ENCODE measurements at regions not wholly inside any gene's neighbourhood (a gene's known extent, or its start where the extent isn't known, plus 50 kb on each side); places are given as distances from the start of the nearest gene placed in this dataset.

DNA sequence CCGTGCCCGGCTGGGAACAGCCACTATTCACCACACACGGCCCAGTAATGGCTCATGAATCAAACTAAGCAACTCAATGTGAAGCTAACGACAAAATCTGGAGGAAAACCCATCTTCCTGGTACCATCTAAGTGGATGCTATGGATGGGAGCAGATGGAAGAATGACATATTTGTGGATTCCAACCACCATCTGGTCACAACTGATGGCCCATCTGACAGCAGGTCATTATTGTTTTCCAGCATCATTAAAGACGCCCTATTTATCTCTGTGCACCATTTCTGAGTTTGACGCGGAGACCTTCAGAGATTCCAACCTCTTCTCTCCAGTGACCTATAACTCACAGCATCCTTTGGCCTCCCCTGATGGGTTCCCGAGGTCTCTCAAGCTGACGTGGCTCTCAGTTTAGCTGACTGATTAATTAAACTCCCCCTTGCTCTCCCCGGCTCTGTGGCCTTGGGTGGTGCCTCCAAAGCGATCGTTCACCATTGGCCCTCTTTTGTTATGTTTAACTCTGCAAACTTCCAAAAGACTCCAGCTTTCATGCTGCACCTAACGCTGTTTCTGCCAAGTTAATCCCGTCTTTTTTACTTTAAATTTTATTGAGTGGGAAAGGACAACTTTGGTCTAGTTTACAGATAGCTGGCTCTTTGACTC lies 1514.4 kb downstream of the BRD1 start:
- ATAC-seq (no peak), FAIRE-seq (no peak), DNase-seq (ENCODE audit: low spot score) (no peak)
- H3K9ac ChIP-seq (ENCODE audit: insufficient read depth, low read depth, low read length): no peak overlapping the region
- TF ChIP-seq ZNF567 (CRISPR knock-in tag; IDR thresholded peaks at IDR 0.05; ENCODE audit: borderline replicate concordance): no peak
- no peak for TF ChIP-seq ZNF234 (CRISPR knock-in tag; conservative IDR thresholded peaks at IDR 0.05)
- no peak for TF ChIP-seq JARID2 (CRISPR knock-in tag; IDR thresholded peaks at IDR 0.05; ENCODE audit: insufficient replicate concordance)
- no peak for TF ChIP-seq RBFOX2 (IDR thresholded peaks at IDR 0.05; ENCODE audit: low read depth, low read length)
- TF ChIP-seq, protein P1, sequence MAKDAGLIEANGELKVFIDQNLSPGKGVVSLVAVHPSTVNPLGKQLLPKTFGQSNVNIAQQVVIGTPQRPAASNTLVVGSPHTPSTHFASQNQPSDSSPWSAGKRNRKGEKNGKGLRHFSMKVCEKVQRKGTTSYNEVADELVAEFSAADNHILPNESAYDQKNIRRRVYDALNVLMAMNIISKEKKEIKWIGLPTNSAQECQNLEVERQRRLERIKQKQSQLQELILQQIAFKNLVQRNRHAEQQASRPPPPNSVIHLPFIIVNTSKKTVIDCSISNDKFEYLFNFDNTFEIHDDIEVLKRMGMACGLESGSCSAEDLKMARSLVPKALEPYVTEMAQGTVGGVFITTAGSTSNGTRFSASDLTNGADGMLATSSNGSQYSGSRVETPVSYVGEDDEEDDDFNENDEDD (CRISPR knock-in tag; IDR thresholded peaks at IDR 0.05; ENCODE audit: borderline replicate concordance): no peak
- H3K4me2 ChIP-seq (ENCODE audit: low read depth, low read length): no peak overlapping the region
- no peaks in the 10 kb centered on the region for H3K79me2 ChIP-seq (ENCODE audit: insufficient read depth, low read length)
- no peak overlapping the region for H3K27ac ChIP-seq (ENCODE audit: extremely low read length, insufficient read depth, low read length)
- no TSS peak for BruUV-seq (replicated peaks)
- no peaks in the 10 kb centered on the region for H4K20me1 ChIP-seq (ENCODE audit: insufficient read depth, low read length)
- H2AFZ ChIP-seq (ENCODE audit: low read length): no peak overlapping the region
- in situ Hi-C loops (cut with HindIII; ENCODE audit: extremely low pct_ligation_motif_present, low pct_unique_long_range_greater_than_20kb) (no loop called here), intact Hi-C loops (cut with micrococcal nuclease; ENCODE audit: unreplicated experiment) (no loop called here)
- 46% methylated on average over 10 of the region's 14 CpGs for WGBS (ENCODE audit: low lambda C conversion rate)
- CTCF ChIA-PET (ENCODE audit: low intra/inter-chr PET ratio, low total read pairs): no interaction called here
- POLR2A ChIA-PET: no interaction called here
- peaks cover 18% of the 10 kb centered on the region; the same call in 1 of the 2 replicates for H3K9me3 ChIP-seq (ENCODE audit: low read length)
- H3K4me3 ChIP-seq (replicated peaks in 1 of 3; ENCODE audit: insufficient read depth in 1 of 3, low read depth in 2 of 3, low read length in 3 of 3): no peak overlapping the region
- no peaks in the 10 kb centered on the region for H3K36me3 ChIP-seq (replicated peaks in 1 of 2; ENCODE audit: control insufficient read depth in 1 of 2, insufficient read depth in 2 of 2, low read length in 2 of 2)
- H3K27me3 ChIP-seq (ENCODE audit: control insufficient read depth in 1 of 2, insufficient read depth in 2 of 2, low read length in 2 of 2): peaks cover 0 to 11% of the 10 kb centered on the region in 2 experiments; a peak in 2 of 5 replicates
- no peaks in the 10 kb centered on the region for H3K4me1 ChIP-seq (ENCODE audit: insufficient read depth, low read length)

DNA sequence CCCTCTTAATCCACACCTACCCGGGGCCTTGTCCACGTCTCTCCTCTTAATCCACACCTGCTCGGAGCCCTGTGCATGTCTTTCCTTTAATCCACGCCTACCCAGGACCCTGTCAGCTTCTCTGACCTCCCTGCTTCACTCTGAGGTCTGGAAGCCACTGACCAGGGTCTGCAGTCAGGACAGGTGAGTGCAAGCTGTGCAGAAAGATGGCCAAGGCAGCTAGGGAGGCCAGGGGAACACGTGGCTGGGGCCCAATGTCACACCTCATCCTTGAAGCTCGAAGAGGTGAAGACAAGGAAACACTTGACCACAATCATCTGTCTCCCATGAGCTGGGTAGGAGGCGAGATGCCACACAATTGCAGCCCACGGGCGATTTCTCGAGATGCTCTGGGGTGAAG lies 1516.9 kb downstream of the BRD1 start:
- BruUV-seq (replicated peaks): no TSS peak
- 2% methylated on average over 10 of the region's 10 CpGs for WGBS (ENCODE audit: low lambda C conversion rate)
- CTCF ChIA-PET (ENCODE audit: low intra/inter-chr PET ratio, low total read pairs): no interaction called here
- TF ChIP-seq, protein P2, sequence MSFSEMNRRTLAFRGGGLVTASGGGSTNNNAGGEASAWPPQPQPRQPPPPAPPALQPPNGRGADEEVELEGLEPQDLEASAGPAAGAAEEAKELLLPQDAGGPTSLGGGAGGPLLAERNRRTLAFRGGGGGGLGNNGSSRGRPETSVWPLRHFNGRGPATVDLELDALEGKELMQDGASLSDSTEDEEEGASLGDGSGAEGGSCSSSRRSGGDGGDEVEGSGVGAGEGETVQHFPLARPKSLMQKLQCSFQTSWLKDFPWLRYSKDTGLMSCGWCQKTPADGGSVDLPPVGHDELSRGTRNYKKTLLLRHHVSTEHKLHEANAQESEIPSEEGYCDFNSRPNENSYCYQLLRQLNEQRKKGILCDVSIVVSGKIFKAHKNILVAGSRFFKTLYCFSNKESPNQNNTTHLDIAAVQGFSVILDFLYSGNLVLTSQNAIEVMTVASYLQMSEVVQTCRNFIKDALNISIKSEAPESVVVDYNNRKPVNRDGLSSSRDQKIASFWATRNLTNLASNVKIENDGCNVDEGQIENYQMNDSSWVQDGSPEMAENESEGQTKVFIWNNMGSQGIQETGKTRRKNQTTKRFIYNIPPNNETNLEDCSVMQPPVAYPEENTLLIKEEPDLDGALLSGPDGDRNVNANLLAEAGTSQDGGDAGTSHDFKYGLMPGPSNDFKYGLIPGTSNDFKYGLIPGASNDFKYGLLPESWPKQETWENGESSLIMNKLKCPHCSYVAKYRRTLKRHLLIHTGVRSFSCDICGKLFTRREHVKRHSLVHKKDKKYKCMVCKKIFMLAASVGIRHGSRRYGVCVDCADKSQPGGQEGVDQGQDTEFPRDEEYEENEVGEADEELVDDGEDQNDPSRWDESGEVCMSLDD (CRISPR knock-in tag; IDR thresholded peaks at IDR 0.05; ENCODE audit: borderline replicate concordance): no peak
- no peak for TF ChIP-seq MED1 (CRISPR knock-in tag; IDR thresholded peaks at IDR 0.05)
- no peak for TF ChIP-seq YEATS4 (CRISPR knock-in tag; IDR thresholded peaks at IDR 0.05; ENCODE audit: borderline replicate concordance)
- TF ChIP-seq TSC22D2 (CRISPR knock-in tag; IDR thresholded peaks at IDR 0.05; ENCODE audit: borderline replicate concordance): no peak
- no peak for TF ChIP-seq MTA3 (CRISPR knock-in tag; IDR thresholded peaks at IDR 0.05)
- no peak for TF ChIP-seq ZNF605 (CRISPR knock-in tag; IDR thresholded peaks at IDR 0.05)
- no peak for TF ChIP-seq GZF1 (CRISPR knock-in tag; IDR thresholded peaks at IDR 0.05)
- TF ChIP-seq NKX3-1 (CRISPR knock-in tag; IDR thresholded peaks at IDR 0.05): no peak
- TF ChIP-seq ZNF841 (CRISPR knock-in tag; IDR thresholded peaks at IDR 0.05; ENCODE audit: borderline replicate concordance): no peak
- TF ChIP-seq ZNF563 (CRISPR knock-in tag; IDR thresholded peaks at IDR 0.05): no peak
- TF ChIP-seq MEIS1 (CRISPR knock-in tag; IDR thresholded peaks at IDR 0.05; ENCODE audit: borderline replicate concordance): no peak
- no peak for TF ChIP-seq BRCA1 (CRISPR knock-in tag; IDR thresholded peaks at IDR 0.05)

More for the DNA sequence above, 1516.9 kb downstream of the BRD1 start:
- Histone ChIP-seq H3K79me2 (ENCODE audit: insufficient read depth, low read length) (no peaks in the 10 kb centered on the region), H4K20me1 (ENCODE audit: insufficient read depth, low read length) (no peaks in the 10 kb centered on the region), H3K27ac (ENCODE audit: extremely low read length, insufficient read depth, low read length) (no peak overlapping the region), H3K36me3 (replicated peaks in 1 of 2; ENCODE audit: control insufficient read depth in 1 of 2, insufficient read depth in 2 of 2, low read length in 2 of 2) (no peaks in the 10 kb centered on the region), H3K4me3 (replicated peaks in 1 of 3; ENCODE audit: insufficient read depth in 1 of 3, low read depth in 2 of 3, low read length in 3 of 3) (no peak overlapping the region), H2AFZ (ENCODE audit: low read length) (no peak overlapping the region), H3K4me1 (ENCODE audit: insufficient read depth, low read length) (no peaks in the 10 kb centered on the region), H3K9ac (ENCODE audit: insufficient read depth, low read depth, low read length) (no peak overlapping the region), H3K9me3 (ENCODE audit: low read length) (peaks cover 18% of the 10 kb centered on the region; the same call in 1 of the 2 replicates), H3K4me2 (ENCODE audit: low read depth, low read length) (no peak overlapping the region), H3K27me3 (ENCODE audit: control insufficient read depth in 1 of 2, insufficient read depth in 2 of 2, low read length in 2 of 2) (peaks cover 0 to 22% of the 10 kb centered on the region in 2 experiments; a peak in 3 of 5 replicates)
- in situ Hi-C loops (cut with HindIII; ENCODE audit: extremely low pct_ligation_motif_present, low pct_unique_long_range_greater_than_20kb) (no loop called here), intact Hi-C loops (cut with micrococcal nuclease; ENCODE audit: unreplicated experiment) (no loop called here)
- POLR2A ChIA-PET: no interaction called here
- FAIRE-seq (no peak), ATAC-seq (no peak), DNase-seq (ENCODE audit: low spot score) (no peak)

Measured in HepG2 (cell line).